GM18867 (cell line): ENCODE measurements at regions not wholly inside any gene's neighbourhood (a gene's known extent, or its start where the extent isn't known, plus 50 kb on each side); places are given as distances from the start of the nearest gene placed in this dataset.

ENCODE experiments used
- ATAC-seq: cut with Tn5 transposase; IDR thresholded peaks from one replicate; pipeline ENCODE4 v1.9.1; 2021; ENCODE audit warnings: mild to moderate bottlenecking, moderate library complexity; ENCODE audit not compliant: unreplicated experiment

GRCh38 chr1:29635501-29636263 is 399.4 kb downstream of the PTPRU start:
- ATAC-seq = no peak

GRCh38 chr1:29634746-29635335 is 398.5 kb downstream of the PTPRU start:
- no peak for ATAC-seq

- no peak for ATAC-seq
Observed at GRCh38 chr1:29634324-29634723, 398.0 kb downstream of the PTPRU start.

- no peak for ATAC-seq
Observed at GRCh38 chr1:29633771-29634170, 397.4 kb downstream of the PTPRU start.

- ATAC-seq = no peak
Observed at GRCh38 chr1:29632806-29633615, 396.7 kb downstream of the PTPRU start.

- ATAC-seq = no peak
Observed at GRCh38 chr1:29631836-29632805, 395.8 kb downstream of the PTPRU start.

- ATAC-seq = no peak
Observed at GRCh38 chr1:29631361-29631760, 395.0 kb downstream of the PTPRU start.

- no peak for ATAC-seq
Observed at GRCh38 chr1:29630756-29631155, 394.4 kb downstream of the PTPRU start.

GRCh38 chr1:29629814-29630516 is 393.6 kb downstream of the PTPRU start:
- ATAC-seq = no peak

GRCh38 chr1:29629401-29629800 is 393.1 kb downstream of the PTPRU start:
- no peak for ATAC-seq

GRCh38 chr1:29628190-29628589 is 391.9 kb downstream of the PTPRU start:
- no peak for ATAC-seq

GRCh38 chr1:29626726-29627125 is 390.4 kb downstream of the PTPRU start:
- ATAC-seq = no peak

- no peak for ATAC-seq
Observed at GRCh38 chr1:29626066-29626465, 389.7 kb downstream of the PTPRU start.

GRCh38 chr1:29625084-29625420 is 388.7 kb downstream of the PTPRU start:
- ATAC-seq = no peak

- no peak for ATAC-seq
Observed at GRCh38 chr1:29624320-29625083, 388.2 kb downstream of the PTPRU start.

GRCh38 chr1:29623501-29623900 is 387.2 kb downstream of the PTPRU start:
- ATAC-seq = no peak

- ATAC-seq = no peak
Observed at GRCh38 chr1:29621826-29622435, 385.6 kb downstream of the PTPRU start.

- no peak for ATAC-seq
Observed at GRCh38 chr1:29620631-29621030, 384.3 kb downstream of the PTPRU start.

GRCh38 chr1:29607236-29607635 is 370.9 kb downstream of the PTPRU start:
- ATAC-seq = no peak
